ENCODE measurements at regions not wholly inside any gene's neighbourhood (a gene's known extent, or its start where the extent isn't known, plus 50 kb on each side); places are given as distances from the start of the nearest gene placed in this dataset.

DNA sequence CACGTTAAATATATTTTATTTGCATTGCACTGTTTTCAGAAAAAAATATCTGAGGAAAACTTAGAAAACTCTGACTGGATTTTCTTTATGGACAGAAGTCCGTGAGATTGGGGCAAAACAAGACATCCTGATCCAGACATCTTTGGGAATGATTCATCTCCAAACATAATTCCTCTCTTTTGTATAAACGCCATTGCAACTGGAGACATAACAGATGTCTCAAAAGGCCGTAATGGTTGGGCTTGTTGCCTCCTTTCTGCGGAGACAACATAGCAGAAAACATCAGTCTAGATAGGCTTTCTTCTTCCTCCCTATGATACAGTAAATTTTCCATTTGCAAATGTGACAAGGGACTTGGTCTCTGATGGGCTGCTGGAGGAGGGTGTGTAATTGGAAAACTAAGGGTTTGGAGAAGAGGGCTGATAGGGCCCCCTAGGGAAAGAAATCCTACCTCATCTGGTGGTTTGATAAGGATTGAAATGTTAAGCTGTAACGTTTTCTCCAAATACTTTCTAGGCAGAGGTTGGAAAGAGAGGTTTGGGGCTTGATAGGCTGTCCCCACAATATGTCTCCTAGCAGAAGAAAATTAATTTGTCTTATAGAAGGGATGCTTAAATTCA is 631.5 kb upstream of the ST8SIA4 start (continued):
- TF ChIP-seq, protein P1, sequence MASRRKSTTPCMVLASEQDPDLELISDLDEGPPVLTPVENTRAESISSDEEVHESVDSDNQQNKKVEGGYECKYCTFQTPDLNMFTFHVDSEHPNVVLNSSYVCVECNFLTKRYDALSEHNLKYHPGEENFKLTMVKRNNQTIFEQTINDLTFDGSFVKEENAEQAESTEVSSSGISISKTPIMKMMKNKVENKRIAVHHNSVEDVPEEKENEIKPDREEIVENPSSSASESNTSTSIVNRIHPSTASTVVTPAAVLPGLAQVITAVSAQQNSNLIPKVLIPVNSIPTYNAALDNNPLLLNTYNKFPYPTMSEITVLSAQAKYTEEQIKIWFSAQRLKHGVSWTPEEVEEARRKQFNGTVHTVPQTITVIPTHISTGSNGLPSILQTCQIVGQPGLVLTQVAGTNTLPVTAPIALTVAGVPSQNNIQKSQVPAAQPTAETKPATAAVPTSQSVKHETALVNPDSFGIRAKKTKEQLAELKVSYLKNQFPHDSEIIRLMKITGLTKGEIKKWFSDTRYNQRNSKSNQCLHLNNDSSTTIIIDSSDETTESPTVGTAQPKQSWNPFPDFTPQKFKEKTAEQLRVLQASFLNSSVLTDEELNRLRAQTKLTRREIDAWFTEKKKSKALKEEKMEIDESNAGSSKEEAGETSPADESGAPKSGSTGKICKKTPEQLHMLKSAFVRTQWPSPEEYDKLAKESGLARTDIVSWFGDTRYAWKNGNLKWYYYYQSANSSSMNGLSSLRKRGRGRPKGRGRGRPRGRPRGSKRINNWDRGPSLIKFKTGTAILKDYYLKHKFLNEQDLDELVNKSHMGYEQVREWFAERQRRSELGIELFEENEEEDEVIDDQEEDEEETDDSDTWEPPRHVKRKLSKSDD (conservative IDR thresholded peaks at IDR 0.05; ENCODE audit: low read length): no peak
- no peak for TF ChIP-seq NEUROD1 (IDR thresholded peaks at IDR 0.05; ENCODE audit: borderline replicate concordance, low read depth, low read length, partially characterized antibody)
- TF ChIP-seq, protein P2, sequence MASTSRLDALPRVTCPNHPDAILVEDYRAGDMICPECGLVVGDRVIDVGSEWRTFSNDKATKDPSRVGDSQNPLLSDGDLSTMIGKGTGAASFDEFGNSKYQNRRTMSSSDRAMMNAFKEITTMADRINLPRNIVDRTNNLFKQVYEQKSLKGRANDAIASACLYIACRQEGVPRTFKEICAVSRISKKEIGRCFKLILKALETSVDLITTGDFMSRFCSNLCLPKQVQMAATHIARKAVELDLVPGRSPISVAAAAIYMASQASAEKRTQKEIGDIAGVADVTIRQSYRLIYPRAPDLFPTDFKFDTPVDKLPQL (IDR thresholded peaks at IDR 0.05; ENCODE audit: extremely low read depth, insufficient read length): no peak
- TF ChIP-seq, protein P3, sequence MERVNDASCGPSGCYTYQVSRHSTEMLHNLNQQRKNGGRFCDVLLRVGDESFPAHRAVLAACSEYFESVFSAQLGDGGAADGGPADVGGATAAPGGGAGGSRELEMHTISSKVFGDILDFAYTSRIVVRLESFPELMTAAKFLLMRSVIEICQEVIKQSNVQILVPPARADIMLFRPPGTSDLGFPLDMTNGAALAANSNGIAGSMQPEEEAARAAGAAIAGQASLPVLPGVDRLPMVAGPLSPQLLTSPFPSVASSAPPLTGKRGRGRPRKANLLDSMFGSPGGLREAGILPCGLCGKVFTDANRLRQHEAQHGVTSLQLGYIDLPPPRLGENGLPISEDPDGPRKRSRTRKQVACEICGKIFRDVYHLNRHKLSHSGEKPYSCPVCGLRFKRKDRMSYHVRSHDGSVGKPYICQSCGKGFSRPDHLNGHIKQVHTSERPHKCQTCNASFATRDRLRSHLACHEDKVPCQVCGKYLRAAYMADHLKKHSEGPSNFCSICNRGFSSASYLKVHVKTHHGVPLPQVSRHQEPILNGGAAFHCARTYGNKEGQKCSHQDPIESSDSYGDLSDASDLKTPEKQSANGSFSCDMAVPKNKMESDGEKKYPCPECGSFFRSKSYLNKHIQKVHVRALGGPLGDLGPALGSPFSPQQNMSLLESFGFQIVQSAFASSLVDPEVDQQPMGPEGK (CRISPR knock-in tag; IDR thresholded peaks at IDR 0.05; ENCODE audit: borderline replicate concordance): no peak
- TF ChIP-seq, protein P4, sequence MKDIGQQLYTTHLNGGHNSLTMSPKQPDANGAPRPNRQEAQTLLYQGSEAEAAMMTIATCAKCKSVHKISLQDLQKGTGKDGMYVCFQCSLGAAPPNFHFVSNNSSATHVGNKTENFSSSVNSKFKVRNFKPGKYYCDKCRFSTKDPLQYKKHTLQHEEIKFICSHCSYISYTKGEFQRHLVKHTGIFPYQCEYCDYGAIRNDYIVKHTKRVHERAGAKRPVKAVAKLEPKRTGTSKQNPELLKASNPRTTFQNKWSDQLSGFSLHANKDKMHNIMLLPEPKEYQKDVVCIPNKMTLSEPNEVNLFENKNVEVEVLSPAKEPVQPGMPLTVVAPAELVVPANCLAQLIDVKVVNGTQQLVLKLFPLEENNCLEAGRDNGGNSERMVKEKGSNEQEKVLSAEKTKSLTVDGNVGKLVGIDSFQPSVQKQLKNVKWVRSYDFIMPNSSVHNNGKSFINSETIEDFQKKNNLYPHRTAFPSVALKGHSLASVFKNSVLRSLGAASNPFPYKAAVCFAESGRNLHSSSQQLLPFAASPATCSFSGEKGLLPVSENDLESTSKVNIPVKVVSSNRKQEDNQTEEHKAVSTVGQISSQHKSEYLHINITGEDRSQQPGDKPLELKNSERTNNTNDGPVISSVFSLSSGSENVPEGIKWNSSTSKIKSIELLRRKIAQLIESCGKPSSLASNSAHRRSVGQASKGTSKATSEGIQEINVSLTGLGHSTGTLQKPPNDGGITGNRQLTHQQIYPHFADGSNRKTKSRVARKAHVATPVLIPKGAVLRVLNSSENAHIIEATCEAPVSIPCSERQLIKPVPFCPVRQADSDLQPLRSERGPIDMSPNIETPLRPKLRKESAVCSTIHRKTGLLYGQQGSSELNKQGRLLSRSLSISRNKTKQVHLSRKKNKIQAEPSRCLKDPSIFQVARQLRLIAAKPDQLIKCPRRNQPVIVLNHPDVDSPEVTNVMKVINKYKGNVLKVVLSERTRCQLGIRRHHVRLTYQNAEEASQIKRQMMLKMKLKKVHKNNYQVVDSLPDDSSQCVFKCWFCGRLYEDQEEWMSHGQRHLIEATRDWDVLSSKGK (CRISPR knock-in tag; IDR thresholded peaks at IDR 0.05): no peak
- TF ChIP-seq KLF16 (IDR thresholded peaks at IDR 0.05): no peak
- TF ChIP-seq, protein P5, sequence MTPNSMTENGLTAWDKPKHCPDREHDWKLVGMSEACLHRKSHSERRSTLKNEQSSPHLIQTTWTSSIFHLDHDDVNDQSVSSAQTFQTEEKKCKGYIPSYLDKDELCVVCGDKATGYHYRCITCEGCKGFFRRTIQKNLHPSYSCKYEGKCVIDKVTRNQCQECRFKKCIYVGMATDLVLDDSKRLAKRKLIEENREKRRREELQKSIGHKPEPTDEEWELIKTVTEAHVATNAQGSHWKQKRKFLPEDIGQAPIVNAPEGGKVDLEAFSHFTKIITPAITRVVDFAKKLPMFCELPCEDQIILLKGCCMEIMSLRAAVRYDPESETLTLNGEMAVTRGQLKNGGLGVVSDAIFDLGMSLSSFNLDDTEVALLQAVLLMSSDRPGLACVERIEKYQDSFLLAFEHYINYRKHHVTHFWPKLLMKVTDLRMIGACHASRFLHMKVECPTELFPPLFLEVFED (CRISPR knock-in tag; conservative IDR thresholded peaks at IDR 0.05): no peak
- no peak for TF ChIP-seq RBM15 (IDR thresholded peaks at IDR 0.05; ENCODE audit: insufficient read depth, low read length)
- no peak for TF ChIP-seq ZNF354B (CRISPR knock-in tag; IDR thresholded peaks at IDR 0.05)
- TF ChIP-seq, protein P6, sequence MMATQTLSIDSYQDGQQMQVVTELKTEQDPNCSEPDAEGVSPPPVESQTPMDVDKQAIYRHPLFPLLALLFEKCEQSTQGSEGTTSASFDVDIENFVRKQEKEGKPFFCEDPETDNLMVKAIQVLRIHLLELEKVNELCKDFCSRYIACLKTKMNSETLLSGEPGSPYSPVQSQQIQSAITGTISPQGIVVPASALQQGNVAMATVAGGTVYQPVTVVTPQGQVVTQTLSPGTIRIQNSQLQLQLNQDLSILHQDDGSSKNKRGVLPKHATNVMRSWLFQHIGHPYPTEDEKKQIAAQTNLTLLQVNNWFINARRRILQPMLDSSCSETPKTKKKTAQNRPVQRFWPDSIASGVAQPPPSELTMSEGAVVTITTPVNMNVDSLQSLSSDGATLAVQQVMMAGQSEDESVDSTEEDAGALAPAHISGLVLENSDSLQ (IDR thresholded peaks at IDR 0.05): no peak
- no peak for TF ChIP-seq HNRNPL (IDR thresholded peaks at IDR 0.05; ENCODE audit: low read depth, low read length)
- TF ChIP-seq KAT2B (IDR thresholded peaks at IDR 0.05; ENCODE audit: low read depth, low read length): no peak
- TF ChIP-seq MAZ (CRISPR knock-in tag; conservative IDR thresholded peaks at IDR 0.05 in 1 of 2, IDR thresholded peaks at IDR 0.05 in 1 of 2): no peak

Data from K562 (cell line).